ENCODE measurements at regions not wholly inside any gene's neighbourhood (a gene's known extent, or its start where the extent isn't known, plus 50 kb on each side); places are given as distances from the start of the nearest gene placed in this dataset.

GRCh38 chr18:45462179-45462578 is 153.1 kb upstream of the SLC14A2 start:
- TF ChIP-seq CTCF (IDR thresholded peaks at IDR 0.05; ENCODE audit: extremely low read depth in 1 of 2, insufficient read depth in 1 of 2, low read depth in 1 of 2, low read length in 2 of 2) (no peak), EZH2 (IDR thresholded peaks at IDR 0.05; ENCODE audit: borderline replicate concordance, low read depth, low read length, severe bottlenecking) (no peak), POLR2A (IDR thresholded peaks at IDR 0.05; ENCODE audit: low read depth, low read length) (no peak), POLR2AphosphoS5 (IDR thresholded peaks at IDR 0.05; ENCODE audit: insufficient read depth, low read depth, low read length) (no peak), FOS (IDR thresholded peaks at IDR 0.05; ENCODE audit: borderline replicate concordance, insufficient read depth, low read length) (no peak), JUN (IDR thresholded peaks at IDR 0.05; ENCODE audit: borderline replicate concordance, insufficient read depth, insufficient read length, low read depth) (no peak), MAX (IDR thresholded peaks at IDR 0.05; ENCODE audit: insufficient read depth, insufficient read length) (no peak), GATA2 (IDR thresholded peaks at IDR 0.05; ENCODE audit: insufficient read depth, insufficient read length, low read depth, low read length) (no peak), MYC (IDR thresholded peaks at IDR 0.05; ENCODE audit: low read depth, low read length) (no peak)

Measured in endothelial cell of umbilical vein (primary cell).